ENCODE measurements at regions not wholly inside any gene's neighbourhood (a gene's known extent, or its start where the extent isn't known, plus 50 kb on each side); places are given as distances from the start of the nearest gene placed in this dataset.
"Not testable (repeated sequence)": the region's sequence is repeated elsewhere in the genome, so short reads cannot be mapped to it uniquely, and the experiment has no call there.

DNA sequence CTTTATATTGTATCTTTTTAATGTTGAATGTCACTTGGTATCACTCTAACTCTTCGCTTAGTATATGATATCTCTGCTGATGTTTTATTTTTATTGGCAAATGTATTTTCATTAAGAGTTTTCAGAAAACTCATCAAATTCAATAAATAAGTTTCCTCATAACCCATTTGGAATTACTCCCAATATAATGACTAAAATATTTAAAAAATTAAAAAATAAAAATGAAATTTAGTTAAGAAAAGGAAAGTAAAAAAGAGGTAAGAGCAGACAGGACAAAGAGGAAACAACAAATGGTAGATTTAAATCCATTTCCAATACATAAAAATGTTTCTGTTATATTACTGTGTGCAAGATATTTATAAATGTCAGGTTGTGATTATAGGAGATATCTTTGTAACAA is 548.9 kb upstream of the SPRY2 start:
- no peak for DNase-seq

DNA sequence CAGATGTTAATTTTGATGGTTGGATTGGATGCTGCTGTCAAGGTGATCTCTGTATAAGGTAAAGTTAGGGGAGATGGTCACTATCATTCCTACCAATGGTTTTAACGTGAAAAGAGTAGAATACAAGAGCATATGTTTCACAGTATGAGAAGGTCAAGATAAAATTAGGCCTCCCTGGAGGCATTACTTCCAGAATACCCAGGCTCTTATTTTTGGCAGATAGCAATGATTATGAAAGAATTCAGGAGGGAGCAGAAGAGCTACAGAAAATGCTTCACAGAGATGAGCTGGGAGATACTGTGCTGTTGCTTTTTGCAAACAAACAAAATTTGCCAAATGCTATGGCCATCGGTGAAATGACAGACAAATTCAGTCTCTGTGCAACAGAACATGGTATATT is 547.5 kb upstream of the SPRY2 start:
- no peak for DNase-seq

DNA sequence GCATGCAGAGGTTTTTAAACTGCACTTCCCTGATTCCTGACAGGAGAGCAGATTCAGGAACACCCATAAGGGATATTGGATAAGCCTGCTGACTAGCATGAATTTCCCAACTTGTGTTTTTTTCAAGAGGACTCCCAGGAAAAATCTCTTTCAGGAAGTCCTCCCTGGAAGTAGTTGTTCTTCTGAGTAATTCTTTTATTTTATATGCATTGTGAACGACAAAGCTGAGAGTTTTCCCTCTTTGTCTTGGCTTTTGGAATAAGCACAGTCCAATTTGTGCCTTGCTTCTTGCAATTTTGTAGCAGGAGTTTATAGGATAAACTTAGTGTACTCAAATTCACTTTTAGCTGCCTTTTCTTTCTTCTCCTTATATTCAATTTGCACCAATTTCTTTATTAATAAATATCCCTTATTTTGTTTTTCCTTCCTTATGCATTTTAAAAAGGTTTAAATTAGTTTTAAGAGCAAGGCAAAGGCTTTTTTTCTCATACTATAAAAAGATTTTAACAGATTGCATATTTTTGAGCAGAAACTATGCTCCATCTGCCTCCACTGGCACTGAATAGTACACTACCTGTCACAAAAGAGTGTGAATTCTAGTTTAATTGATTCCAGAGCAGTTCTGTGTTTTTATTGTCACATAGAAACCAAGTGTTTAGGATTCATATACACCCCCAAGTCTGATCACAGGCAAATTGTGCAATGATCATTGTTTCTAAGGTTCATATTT is 543.3 kb upstream of the SPRY2 start:
- DNase-seq: no peak

- no peak for DNase-seq
These were observed 542.6 kb upstream of the SPRY2 start for GRCh38 chr13:80883545-80883944.

GRCh38 chr13:80881942-80882445 is 541.1 kb upstream of the SPRY2 start:
- DNase-seq: peak; percentile 46

GRCh38 chr13:80881495-80881894 is 540.6 kb upstream of the SPRY2 start:
- DNase-seq: no peak

DNA sequence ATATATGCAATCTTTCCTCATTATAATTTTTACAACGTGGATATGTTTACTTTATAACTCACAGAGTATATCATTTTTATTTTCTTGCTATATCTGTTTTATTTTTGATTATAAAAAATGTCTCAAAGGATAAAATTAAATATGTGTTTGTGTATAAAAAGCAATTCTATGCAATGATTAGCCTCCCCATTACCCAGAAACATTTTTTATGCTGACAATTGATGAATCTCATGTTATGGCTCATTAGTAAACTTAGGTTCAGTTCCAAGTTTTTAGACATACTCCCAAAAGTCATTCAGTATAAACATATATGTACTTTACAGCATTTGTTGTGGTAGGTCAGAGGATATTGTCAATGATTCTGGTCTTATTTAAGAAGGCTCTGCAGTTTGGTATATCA is 540.1 kb upstream of the SPRY2 start:
- no peak for DNase-seq

GRCh38 chr13:80877944-80878241 is 537.0 kb upstream of the SPRY2 start:
- DNase-seq: no peak

DNA sequence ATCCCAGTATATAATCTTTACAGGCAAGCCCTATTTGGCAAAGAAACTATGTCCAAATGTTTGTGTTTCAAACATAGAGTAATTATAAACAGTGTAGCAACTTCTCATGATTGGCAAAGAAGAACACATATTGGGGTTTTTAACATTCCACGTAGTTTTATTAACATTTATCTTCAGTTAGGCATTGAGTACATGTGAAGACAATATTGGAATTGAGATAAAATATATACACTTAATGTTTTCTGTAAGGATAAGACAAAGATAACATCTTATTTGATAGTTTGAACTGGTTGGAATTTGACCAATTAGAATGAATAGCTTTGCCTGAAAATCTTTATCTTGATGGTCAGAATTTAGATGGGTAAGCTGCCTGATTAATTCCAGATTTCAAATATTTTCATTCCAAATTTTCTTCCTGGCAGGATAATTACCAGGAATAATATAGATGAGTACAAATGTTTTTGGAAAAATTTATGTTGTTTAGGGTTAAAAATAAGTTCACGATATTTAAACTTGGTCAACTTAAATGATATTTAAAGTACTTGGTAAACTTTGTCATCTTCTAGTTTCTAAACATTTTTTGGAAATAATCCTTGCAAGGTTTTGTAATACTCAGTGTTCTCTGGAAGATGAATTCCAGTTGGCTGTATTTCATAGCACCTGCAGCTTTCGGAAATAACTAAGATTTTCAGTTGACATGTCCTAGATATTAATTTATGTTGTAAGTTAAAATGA is 536.5 kb upstream of the SPRY2 start:
- DNase-seq: no peak

GRCh38 chr13:80873589-80873988 is 532.7 kb upstream of the SPRY2 start:
- no peak for DNase-seq

DNA sequence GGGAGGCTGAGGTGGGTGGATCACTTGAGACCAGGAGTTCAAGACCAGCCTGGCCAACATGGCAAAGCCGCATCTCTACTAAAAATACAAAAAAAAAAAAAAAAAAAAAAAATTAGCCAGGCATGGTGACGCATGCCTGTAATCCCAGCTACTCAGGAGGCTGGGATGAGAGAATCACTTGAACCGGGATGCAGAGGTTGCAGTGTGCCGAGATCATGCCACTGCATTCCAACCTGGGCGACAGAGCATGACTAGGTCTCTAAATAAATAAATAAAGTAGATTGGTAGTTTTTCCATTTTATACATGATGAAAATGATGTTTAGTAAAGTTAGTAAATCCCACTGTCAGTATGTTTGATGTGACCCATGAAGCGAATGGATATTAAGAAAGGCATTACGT is 531.0 kb upstream of the SPRY2 start:
- DNase-seq: not testable (repeated sequence)

DNA sequence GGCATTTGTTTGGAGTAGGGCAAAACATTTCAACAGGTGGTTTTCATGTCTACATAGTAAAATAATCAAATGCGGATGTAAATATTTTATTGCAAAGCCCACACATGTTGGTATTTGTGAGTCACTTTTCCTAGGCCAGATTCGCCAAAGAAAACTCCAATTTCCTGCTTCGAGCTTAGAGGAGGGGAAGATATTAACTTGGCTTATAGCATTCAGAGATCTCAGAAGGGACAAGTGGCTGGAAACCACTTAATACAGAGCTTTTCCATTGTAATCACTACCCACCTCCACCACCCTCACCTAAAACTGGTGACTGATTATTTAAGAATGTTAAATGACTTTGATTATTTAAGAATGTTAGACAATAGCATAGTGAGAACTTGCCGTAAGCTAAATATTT is 530.6 kb upstream of the SPRY2 start:
- no peak for DNase-seq

GRCh38 chr13:80870186-80870585 is 529.3 kb upstream of the SPRY2 start:
- DNase-seq: no peak

GRCh38 chr13:80866921-80867320 is 526.0 kb upstream of the SPRY2 start:
- DNase-seq: no peak

DNA sequence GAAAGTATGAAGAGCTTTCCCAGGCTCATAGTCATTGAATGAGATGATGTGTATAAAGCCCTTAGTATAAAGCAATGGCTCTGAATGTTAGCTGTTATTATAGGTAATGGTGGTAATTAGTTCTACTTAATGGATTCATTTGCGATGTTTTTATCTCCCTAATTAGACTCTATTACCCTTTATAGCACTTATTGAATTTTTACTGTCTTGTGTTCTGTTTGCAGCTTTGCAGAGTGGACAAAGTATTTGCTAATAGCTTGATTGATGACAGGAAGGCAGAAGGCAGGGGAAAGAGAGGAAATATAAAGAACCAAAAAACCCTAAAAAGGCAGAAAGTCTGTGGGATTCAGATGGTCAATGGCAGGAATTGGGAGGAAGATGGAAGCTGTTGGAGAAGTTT is 524.4 kb upstream of the SPRY2 start:
- peak; percentile 45 for DNase-seq

GRCh38 chr13:80862456-80862855 is 521.5 kb upstream of the SPRY2 start:
- no peak for DNase-seq

GRCh38 chr13:80860845-80861244 is 519.9 kb upstream of the SPRY2 start:
- DNase-seq: no peak

DNA sequence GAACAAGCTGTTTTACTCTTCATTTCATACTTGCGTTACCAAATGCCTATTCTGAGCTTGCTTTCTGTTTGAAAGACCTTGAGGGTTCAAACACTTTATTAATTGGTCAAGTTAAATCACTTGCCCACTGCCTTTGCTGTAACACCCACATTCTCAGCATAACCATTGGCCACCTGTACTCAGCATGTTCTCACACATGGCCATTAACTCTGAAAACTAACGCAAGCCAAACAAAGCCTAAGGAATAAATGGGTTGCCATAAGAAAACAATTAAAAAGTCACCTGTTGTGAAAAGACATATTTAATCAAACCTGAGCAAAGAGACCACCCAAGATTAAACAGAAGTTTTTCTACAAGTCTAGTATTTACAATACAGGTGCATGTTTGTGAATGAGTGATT is 517.2 kb upstream of the SPRY2 start:
- DNase-seq: no peak

GRCh38 chr13:80857321-80857720 is 516.4 kb upstream of the SPRY2 start:
- DNase-seq: no peak

DNA sequence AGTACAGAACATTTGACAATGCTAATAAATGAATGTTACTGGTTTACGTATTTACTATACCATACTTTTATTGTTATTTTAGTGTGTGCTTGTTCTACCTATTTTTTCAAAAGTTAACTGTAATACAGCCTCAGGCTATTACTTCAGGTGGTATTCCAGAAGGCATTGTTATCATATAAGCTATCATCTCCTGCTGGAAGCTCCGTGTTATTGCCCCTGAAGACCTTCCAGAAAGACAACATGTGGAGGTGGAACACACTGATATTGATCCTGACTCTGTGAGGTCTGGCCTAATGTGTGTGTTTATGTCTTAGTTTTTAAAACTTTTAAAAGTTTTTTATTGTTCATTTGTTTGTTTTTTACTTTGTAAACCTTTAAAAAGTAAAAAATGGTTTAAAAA is 509.8 kb upstream of the SPRY2 start:
- no peak for DNase-seq

DNA sequence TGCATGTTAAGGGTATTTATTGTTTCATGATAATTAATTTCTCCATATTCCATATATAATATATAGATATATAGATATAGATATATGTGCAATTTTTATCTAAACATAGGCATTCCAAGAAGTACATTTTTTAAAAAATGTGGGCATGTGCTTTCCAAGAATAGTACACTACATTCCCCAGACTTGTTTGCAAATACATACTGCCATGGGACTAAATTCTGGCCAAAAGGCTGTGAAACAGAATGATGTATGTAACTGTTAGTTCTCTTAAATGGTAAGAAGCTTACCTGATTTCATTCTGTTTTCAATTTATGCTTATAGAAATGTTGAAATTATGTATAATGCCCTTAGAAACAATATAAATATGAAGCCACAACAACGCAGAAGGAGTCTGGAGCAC is 503.2 kb upstream of the SPRY2 start:
- no peak for DNase-seq

DNA sequence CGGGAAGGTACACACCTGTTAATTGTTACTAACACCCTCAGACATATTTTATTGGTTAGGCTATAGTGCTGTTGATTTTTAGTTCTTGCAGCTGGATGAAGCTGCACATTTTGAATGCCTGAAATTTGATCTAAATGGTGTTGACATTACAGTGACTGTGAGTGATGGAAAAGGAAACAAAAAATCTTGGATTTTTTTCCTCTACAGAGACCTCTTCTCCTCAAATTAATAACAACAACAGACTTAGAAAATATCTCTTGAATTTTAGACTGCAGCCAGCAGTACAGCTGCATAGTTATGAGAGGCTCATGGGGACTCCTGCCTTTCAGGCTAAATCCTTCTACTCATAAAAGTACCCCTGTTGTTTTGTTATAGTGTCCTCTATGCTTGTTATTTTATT is 500.5 kb upstream of the SPRY2 start:
- DNase-seq: no peak

DNA sequence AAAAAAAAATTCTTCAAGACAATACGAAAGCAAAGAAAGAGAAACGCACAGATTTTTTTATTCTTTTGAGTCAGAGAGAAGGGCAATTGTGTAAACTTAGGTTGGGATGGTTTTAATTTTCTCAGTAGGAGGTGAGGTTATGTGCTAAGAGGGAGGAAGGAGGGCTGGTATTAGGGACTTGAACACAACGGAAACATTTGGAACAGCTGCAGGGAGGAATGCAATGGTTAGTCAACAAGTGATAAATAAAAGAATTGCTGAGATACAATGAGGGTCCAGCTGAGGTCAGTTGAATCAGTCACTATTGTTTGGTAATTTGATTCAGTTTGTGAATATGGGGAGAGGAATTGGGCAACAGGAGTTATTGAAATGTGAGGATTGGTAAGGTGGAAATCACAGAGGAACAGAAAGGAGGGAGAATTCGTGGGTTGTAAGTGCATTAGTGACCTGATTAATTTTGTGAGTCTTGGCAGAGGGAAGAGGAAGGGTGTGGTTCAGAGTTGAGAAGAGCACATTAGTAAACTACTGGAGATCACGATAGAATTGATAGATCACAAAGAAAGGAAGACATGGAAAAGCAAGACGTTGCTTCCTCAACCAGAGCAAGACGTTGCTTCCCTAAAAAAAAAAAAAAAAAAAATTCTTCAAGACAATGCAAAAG is 499.5 kb upstream of the SPRY2 start:
- no peak for DNase-seq

- DNase-seq: no peak
These were observed 495.0 kb upstream of the SPRY2 start for GRCh38 chr13:80835902-80836301.
